Fibroblast of lung (primary cell): ENCODE measurements at regions not wholly inside any gene's neighbourhood (a gene's known extent, or its start where the extent isn't known, plus 50 kb on each side); places are given as distances from the start of the nearest gene placed in this dataset.

Experiments
- EZH2 ChIP-seq: IDR thresholded peaks from 2 replicates; pipeline ENCODE4 v1.5.1; 2012; ENCODE audit warnings: low read length, control low read depth, mild to moderate bottlenecking; ENCODE audit errors: missing control alignments
- TF ChIP-seq, protein P1 (sequence below), 2 donors: IDR thresholded peaks in 1 of 2; conservative IDR thresholded peaks in 1 of 2; 1 replicate in 1 of 2; 2 replicates in 1 of 2; pipeline ENCODE4 v1.5.1; 2011 to 2012; ENCODE audit warnings: low read length in 2 of 2, control low read depth in 1 of 2, inconsistent platforms in 1 of 2, low read depth in 1 of 2, mild to moderate bottlenecking in 1 of 2

GRCh38 chr6:140677781-140678528 lies 1303.5 kb upstream of the CITED2 start:
- TF ChIP-seq, protein P1, sequence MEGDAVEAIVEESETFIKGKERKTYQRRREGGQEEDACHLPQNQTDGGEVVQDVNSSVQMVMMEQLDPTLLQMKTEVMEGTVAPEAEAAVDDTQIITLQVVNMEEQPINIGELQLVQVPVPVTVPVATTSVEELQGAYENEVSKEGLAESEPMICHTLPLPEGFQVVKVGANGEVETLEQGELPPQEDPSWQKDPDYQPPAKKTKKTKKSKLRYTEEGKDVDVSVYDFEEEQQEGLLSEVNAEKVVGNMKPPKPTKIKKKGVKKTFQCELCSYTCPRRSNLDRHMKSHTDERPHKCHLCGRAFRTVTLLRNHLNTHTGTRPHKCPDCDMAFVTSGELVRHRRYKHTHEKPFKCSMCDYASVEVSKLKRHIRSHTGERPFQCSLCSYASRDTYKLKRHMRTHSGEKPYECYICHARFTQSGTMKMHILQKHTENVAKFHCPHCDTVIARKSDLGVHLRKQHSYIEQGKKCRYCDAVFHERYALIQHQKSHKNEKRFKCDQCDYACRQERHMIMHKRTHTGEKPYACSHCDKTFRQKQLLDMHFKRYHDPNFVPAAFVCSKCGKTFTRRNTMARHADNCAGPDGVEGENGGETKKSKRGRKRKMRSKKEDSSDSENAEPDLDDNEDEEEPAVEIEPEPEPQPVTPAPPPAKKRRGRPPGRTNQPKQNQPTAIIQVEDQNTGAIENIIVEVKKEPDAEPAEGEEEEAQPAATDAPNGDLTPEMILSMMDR (conservative IDR thresholded peaks at IDR 0.05 in 1 of 2, IDR thresholded peaks at IDR 0.05 in 1 of 2; ENCODE audit: low read depth in 1 of 2, low read length in 2 of 2) = no peak
- TF ChIP-seq EZH2 = no peak
